ENCODE measurements at regions not wholly inside any gene's neighbourhood (a gene's known extent, or its start where the extent isn't known, plus 50 kb on each side); places are given as distances from the start of the nearest gene placed in this dataset.

GRCh38 chr2:18410543-18410942, 149.9 kb downstream of the RDH14 start:
- TF ChIP-seq POLR2A (IDR thresholded peaks at IDR 0.05; ENCODE audit: low read depth, low read length), result no peak
- no peak for TF ChIP-seq TAF1 (IDR thresholded peaks at IDR 0.05; ENCODE audit: borderline replicate concordance, low read depth, low read length)
- TF ChIP-seq POLR2AphosphoS5 (IDR thresholded peaks at IDR 0.05; ENCODE audit: low read depth, low read length), result no peak
